ENCODE measurements at regions not wholly inside any gene's neighbourhood (a gene's known extent, or its start where the extent isn't known, plus 50 kb on each side); places are given as distances from the start of the nearest gene placed in this dataset.
A peak's percentile ranks its signal among the peaks of the same experiment; 100 is the strongest.

DNA sequence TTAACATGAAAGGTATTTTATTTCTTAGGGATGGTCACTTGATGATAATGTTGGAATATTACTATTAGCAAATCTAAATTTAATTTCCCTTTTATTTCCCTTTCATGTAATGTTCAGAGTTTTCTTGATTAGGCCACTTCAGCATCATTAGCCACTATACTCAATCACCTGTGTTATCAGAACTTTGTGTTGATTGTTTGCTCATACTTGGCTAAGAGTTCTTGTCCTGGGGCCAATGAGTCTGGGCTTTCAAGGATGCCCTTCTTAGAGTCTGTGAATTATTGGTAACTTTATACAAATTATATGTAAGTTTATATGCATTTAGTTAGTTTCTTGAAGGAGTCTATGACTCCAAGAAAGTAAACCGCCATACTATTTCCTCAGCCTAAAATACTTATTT lies 408.0 kb upstream of the DDX18 start:
- no peaks in the 10 kb centered on the region for H3K36me3 Mint-ChIP-seq (ENCODE audit: low read depth)
- H3K9me3 Mint-ChIP-seq = peaks cover 16% of the 10 kb centered on the region
- DNase-seq (no peak), ATAC-seq (no peak)
- H3K27me3 Mint-ChIP-seq = no peaks in the 10 kb centered on the region
- H3K4me3 Mint-ChIP-seq = no peak overlapping the region
- no peaks in the 10 kb centered on the region for H3K4me1 Mint-ChIP-seq
- H3K27ac Mint-ChIP-seq = no peak overlapping the region

- Mint-ChIP-seq H3K4me3 (no peak overlapping the region), H3K27me3 (no peaks in the 10 kb centered on the region), H3K36me3 (ENCODE audit: low read depth) (no peaks in the 10 kb centered on the region), H3K4me1 (no peaks in the 10 kb centered on the region), H3K27ac (no peak overlapping the region), H3K9me3 (peaks cover 14% of the 10 kb centered on the region)
- ATAC-seq = no peak
- DNase-seq = no peak
These were observed 406.7 kb upstream of the DDX18 start for GRCh38 chr2:117407746-117408145.

- Mint-ChIP-seq H3K4me3 (no peak overlapping the region), H3K4me1 (no peaks in the 10 kb centered on the region), H3K36me3 (ENCODE audit: low read depth) (no peaks in the 10 kb centered on the region), H3K9me3 (peaks cover 17% of the 10 kb centered on the region), H3K27ac (no peak overlapping the region), H3K27me3 (no peaks in the 10 kb centered on the region)
- no peak for DNase-seq
- no peak for ATAC-seq
These were observed 405.0 kb upstream of the DDX18 start for GRCh38 chr2:117409443-117409842.

GRCh38 chr2:117411983-117412382 lies 402.5 kb upstream of the DDX18 start:
- Mint-ChIP-seq H3K9me3 (peaks cover 23% of the 10 kb centered on the region), H3K4me1 (no peaks in the 10 kb centered on the region), H3K4me3 (no peak overlapping the region), H3K36me3 (ENCODE audit: low read depth) (no peaks in the 10 kb centered on the region), H3K27me3 (no peaks in the 10 kb centered on the region), H3K27ac (no peak overlapping the region)
- no peak for ATAC-seq
- no peak for DNase-seq

GRCh38 chr2:117432746-117433145 lies 381.7 kb upstream of the DDX18 start:
- Mint-ChIP-seq H3K36me3 (ENCODE audit: low read depth) (no peaks in the 10 kb centered on the region), H3K4me3 (no peak overlapping the region), H3K27ac (no peak overlapping the region), H3K4me1 (no peaks in the 10 kb centered on the region), H3K9me3 (peaks cover 4% of the 10 kb centered on the region), H3K27me3 (no peaks in the 10 kb centered on the region)
- DNase-seq (no peak), ATAC-seq (no peak)

DNA sequence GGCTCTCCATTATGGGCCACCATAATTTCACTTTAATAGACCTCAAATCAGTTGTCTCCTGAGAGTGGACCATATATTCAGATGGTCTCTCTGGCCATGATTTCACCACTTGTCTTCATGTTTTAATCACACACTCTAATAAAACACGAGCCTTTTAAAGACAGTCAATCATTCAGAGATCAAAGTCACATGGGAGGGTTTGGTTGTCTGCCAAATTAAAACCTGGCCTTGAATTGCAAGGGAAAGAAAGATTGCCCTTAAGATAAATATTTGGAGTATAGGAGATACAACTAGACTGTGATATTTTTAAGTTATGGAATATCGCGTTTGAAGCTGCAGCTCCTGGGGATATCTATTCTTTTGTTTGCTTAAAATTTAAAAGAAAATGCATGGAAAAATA lies 377.8 kb upstream of the DDX18 start:
- ATAC-seq (no peak), DNase-seq (no peak)
- H3K4me3 Mint-ChIP-seq = no peak overlapping the region
- no peak overlapping the region for H3K27ac Mint-ChIP-seq
- no peaks in the 10 kb centered on the region for H3K4me1 Mint-ChIP-seq
- no peaks in the 10 kb centered on the region for H3K36me3 Mint-ChIP-seq (ENCODE audit: low read depth)
- H3K27me3 Mint-ChIP-seq = no peaks in the 10 kb centered on the region
- H3K9me3 Mint-ChIP-seq = peaks cover 4% of the 10 kb centered on the region

- peak; percentile 16 for DNase-seq
- no peak overlapping the region for H3K4me3 Mint-ChIP-seq
- no peak for ATAC-seq
- no peaks in the 10 kb centered on the region for H3K4me1 Mint-ChIP-seq
- no peaks in the 10 kb centered on the region for H3K36me3 Mint-ChIP-seq (ENCODE audit: low read depth)
- H3K27me3 Mint-ChIP-seq = no peaks in the 10 kb centered on the region
- H3K27ac Mint-ChIP-seq = peak overlapping the region; percentile 21
- H3K9me3 Mint-ChIP-seq = peaks cover 15% of the 10 kb centered on the region
These were observed 344.0 kb upstream of the DDX18 start for GRCh38 chr2:117470311-117471095.

DNA sequence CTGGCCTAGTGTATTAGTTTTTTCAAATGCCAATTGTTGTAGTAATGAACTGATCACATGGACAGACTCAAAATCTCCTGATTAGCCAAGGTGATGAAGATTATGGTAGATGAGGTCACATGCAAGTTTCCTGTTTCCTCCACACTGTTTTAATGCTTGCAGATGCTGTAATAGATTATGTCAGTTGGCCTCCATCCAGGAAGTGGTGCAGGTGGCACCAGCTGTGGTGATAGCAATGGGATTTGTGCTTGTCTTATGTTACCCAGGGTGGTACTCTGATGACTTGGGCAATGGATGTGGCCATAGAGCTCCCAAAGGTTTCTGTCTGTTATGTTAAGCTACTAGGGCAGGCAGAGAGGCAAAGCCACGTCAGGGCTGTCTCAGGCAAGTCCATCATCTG lies 332.9 kb upstream of the DDX18 start:
- Mint-ChIP-seq H3K4me1 (no peaks in the 10 kb centered on the region), H3K36me3 (ENCODE audit: low read depth) (no peaks in the 10 kb centered on the region), H3K4me3 (no peak overlapping the region), H3K27ac (no peak overlapping the region), H3K9me3 (peaks cover 35% of the 10 kb centered on the region), H3K27me3 (no peaks in the 10 kb centered on the region)
- no peak for ATAC-seq
- DNase-seq = no peak

- Mint-ChIP-seq H3K4me3 (no peak overlapping the region), H3K9me3 (peaks cover 13% of the 10 kb centered on the region), H3K36me3 (ENCODE audit: low read depth) (no peaks in the 10 kb centered on the region), H3K4me1 (no peaks in the 10 kb centered on the region), H3K27me3 (no peaks in the 10 kb centered on the region), H3K27ac (no peak overlapping the region)
- ATAC-seq = no peak
- DNase-seq = no peak
These were observed 328.9 kb upstream of the DDX18 start for GRCh38 chr2:117485588-117485987.

GRCh38 chr2:117486081-117486480 lies 328.4 kb upstream of the DDX18 start:
- DNase-seq = no peak
- no peak overlapping the region for H3K27ac Mint-ChIP-seq
- H3K4me1 Mint-ChIP-seq = no peaks in the 10 kb centered on the region

DNA sequence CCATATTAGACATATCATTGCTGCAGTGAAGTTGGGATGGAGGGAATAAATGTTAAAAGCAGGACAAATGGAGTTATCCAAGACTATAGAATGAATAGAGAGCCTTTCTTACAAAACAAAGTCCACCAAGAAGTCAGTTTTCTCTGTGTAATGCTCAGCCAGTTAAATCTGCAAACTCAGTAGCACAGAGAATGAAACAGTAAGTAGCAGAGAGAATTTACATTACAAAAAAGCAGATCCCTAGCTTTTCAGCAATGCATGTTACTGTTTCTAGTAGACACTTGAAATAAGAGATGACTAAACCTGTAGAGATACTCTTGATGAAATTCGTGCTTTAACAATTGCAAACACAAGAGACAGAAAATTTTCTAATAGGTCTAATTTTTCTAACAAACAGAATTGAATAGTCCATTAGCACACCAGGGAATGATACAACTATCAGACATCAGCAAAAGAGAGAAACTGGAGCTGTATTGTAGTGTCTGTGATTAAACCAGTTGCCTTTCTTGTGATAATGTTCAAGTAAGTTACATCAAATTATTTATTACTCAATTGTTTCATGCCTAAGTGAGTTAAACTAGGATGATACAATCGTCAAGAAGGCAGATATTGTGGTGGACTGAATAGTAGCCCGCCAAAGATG lies 322.2 kb upstream of the DDX18 start:
- H3K9me3 Mint-ChIP-seq = peaks cover 5% of the 10 kb centered on the region
- no peak overlapping the region for H3K27ac Mint-ChIP-seq
- H3K36me3 Mint-ChIP-seq (ENCODE audit: low read depth) = no peaks in the 10 kb centered on the region
- H3K4me1 Mint-ChIP-seq = no peaks in the 10 kb centered on the region
- DNase-seq (no peak), ATAC-seq (no peak)
- H3K27me3 Mint-ChIP-seq = no peaks in the 10 kb centered on the region
- no peak overlapping the region for H3K4me3 Mint-ChIP-seq

More at GRCh38 chr2:117486081-117486480, 328.4 kb upstream of the DDX18 start:
- no peak for ATAC-seq
- Mint-ChIP-seq H3K36me3 (ENCODE audit: low read depth) (no peaks in the 10 kb centered on the region), H3K4me3 (no peak overlapping the region), H3K27me3 (no peaks in the 10 kb centered on the region), H3K9me3 (peaks cover 13% of the 10 kb centered on the region)

DNA sequence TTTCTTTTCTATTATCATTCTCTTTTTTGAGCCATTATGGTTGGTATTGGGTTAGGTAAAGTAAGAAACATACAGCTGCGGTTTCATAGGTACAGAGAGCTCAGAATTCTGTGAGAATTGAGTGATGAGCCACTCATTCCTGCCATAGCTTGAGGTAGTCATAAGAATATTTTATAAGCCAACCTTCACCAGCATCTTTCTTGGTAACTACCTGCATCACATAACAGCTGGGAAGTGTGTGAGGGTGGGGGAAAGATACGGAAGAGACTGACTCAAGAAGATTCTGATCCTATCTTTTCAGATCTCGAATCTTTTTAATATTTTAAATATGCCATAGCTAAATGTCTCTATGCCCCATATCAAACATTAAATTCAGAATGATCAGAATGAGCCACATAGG lies 313.8 kb upstream of the DDX18 start:
- no peak for ATAC-seq
- Mint-ChIP-seq H3K27me3 (no peaks in the 10 kb centered on the region), H3K36me3 (ENCODE audit: low read depth) (no peaks in the 10 kb centered on the region), H3K4me1 (no peaks in the 10 kb centered on the region), H3K9me3 (peaks cover 8% of the 10 kb centered on the region), H3K27ac (no peak overlapping the region), H3K4me3 (no peak overlapping the region)
- DNase-seq = no peak

DNA sequence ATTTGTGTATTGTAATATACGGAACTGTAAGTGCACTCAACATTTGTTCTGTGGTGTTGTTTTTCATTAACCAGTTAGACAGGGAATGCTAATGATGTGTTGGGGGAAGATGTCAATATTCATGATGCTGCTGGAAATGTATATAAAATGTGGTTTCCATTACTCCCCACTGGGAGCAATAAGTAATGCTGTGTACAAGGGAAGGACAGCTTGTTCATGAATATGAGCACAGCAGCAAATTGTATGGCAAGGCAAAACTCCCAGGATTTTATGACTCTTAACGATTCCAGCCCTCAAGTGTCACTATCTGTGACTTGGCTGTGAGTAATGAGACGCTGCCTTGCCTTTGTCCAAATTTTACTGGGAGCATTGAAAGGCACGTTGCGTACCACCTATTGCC lies 312.4 kb upstream of the DDX18 start:
- Mint-ChIP-seq H3K4me1 (no peaks in the 10 kb centered on the region), H3K4me3 (no peak overlapping the region), H3K9me3 (peaks cover 3% of the 10 kb centered on the region), H3K36me3 (ENCODE audit: low read depth) (no peaks in the 10 kb centered on the region), H3K27me3 (no peaks in the 10 kb centered on the region), H3K27ac (no peak overlapping the region)
- DNase-seq = no peak
- no peak for ATAC-seq

- H3K27me3 Mint-ChIP-seq = no peaks in the 10 kb centered on the region
- no peaks in the 10 kb centered on the region for H3K36me3 Mint-ChIP-seq (ENCODE audit: low read depth)
- DNase-seq (no peak), ATAC-seq (no peak)
- no peak overlapping the region for H3K27ac Mint-ChIP-seq
- no peaks in the 10 kb centered on the region for H3K4me1 Mint-ChIP-seq
- H3K9me3 Mint-ChIP-seq = no peaks in the 10 kb centered on the region
- H3K4me3 Mint-ChIP-seq = no peak overlapping the region
These were observed 302.2 kb upstream of the DDX18 start for GRCh38 chr2:117512307-117512706.

DNA sequence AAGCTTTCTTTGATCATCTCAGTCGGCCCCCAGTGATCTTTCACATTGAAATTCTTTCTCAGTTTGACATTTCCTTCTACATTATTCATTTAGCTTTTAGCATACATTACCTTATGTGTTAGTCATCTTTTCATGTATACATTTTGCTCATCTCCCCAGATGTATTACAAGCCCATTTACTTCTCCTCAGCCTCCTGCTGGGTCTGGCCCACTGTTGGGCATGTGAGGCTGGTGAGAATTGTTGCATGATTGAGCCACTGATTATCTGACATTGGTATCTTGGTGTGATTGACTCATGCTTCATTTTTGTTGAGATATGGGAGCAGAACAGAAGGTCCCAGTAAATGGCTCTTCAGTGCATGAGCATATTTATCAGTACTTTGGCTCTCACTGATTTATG lies 300.1 kb upstream of the DDX18 start:
- Mint-ChIP-seq H3K9me3 (no peaks in the 10 kb centered on the region), H3K27ac (no peak overlapping the region), H3K4me1 (no peaks in the 10 kb centered on the region), H3K36me3 (ENCODE audit: low read depth) (no peaks in the 10 kb centered on the region), H3K27me3 (no peaks in the 10 kb centered on the region), H3K4me3 (no peak overlapping the region)
- DNase-seq = no peak
- no peak for ATAC-seq
